OCI-LY7 (cell line): ENCODE measurements at regions not wholly inside any gene's neighbourhood (a gene's known extent, or its start where the extent isn't known, plus 50 kb on each side); places are given as distances from the start of the nearest gene placed in this dataset.
"Not testable (repeated sequence)": the region's sequence is repeated elsewhere in the genome, so short reads cannot be mapped to it uniquely, and the experiment has no call there.

Experiments used
- BruUV-seq: library from RNA; stranded (reverse); fragments of 400-500 nt; replicated peaks from 2 replicates; lab custom pipeline; 2021; lab: Mats Ljungman, UMichigan
- CTCF ChIA-PET: fragments of 300-600 bp; sonication (Branson Sonifier 250); formaldehyde crosslinking; loops from one replicate; lab custom pipeline; 2022; ENCODE audit warnings: antibody characterized with exemption; ENCODE audit not compliant: unreplicated experiment; lab: Charles Lee
- POLR2A ChIA-PET: fragments of 300-600 bp; sonication (Branson Sonifier 250); formaldehyde crosslinking; loops from one replicate; lab custom pipeline; 2022; ENCODE audit warnings: antibody characterized with exemption; lab: Charles Lee
- DNase-seq: peaks from one replicate; pipeline ENCODE4 v3.0.0-alpha.2; 2015; ENCODE audit warnings: low spot score
- H2AFZ ChIP-seq: fragments of 200-600 bp; sonication (generic), shearing (Covaris generic); 2 replicates; pipeline ENCODE4 v1.6.1; 2014; ENCODE audit warnings: mild to moderate bottlenecking, antibody characterized with exemption, low read length, moderate library complexity
- H3K27ac ChIP-seq: fragments of 200-600 bp; sonication (generic); 2 replicates; pipeline ENCODE4 v1.5.1; 2014; ENCODE audit warnings: mixed run types, low read depth, mild to moderate bottlenecking, moderate library complexity, low read length, inconsistent platforms; ENCODE audit not compliant: poor library complexity, severe bottlenecking
- H3K36me3 ChIP-seq: fragments of 200-600 bp; sonication (generic); 2 replicates; pipeline ENCODE4 v1.6.1; 2014; ENCODE audit warnings: mild to moderate bottlenecking, antibody characterized with exemption, low read length, moderate library complexity, mixed read lengths; ENCODE audit not compliant: insufficient read depth
- H3K4me1 ChIP-seq: fragments of 200-600 bp; sonication (generic); 2 replicates; pipeline ENCODE4 v1.5.1; 2014; ENCODE audit warnings: mild to moderate bottlenecking, low read length; ENCODE audit not compliant: insufficient read depth, poor library complexity, severe bottlenecking
- H3K4me2 ChIP-seq: fragments of 200-600 bp; sonication (generic); 2 replicates; pipeline ENCODE4 v1.6.1; 2014; ENCODE audit warnings: mild to moderate bottlenecking, low read length
- H3K4me3 ChIP-seq: fragments of 200-600 bp; sonication (generic); 2 replicates; pipeline ENCODE4 v1.5.1; 2014; ENCODE audit warnings: mild to moderate bottlenecking, low read depth, low read length; ENCODE audit not compliant: poor library complexity, severe bottlenecking
- H3K79me2 ChIP-seq: fragments of 200-600 bp; sonication (generic); 2 replicates; pipeline ENCODE4 v1.6.1; 2016; ENCODE audit warnings: low read depth, mild to moderate bottlenecking, low read length, moderate library complexity, mixed read lengths; ENCODE audit not compliant: insufficient read depth
- H3K9me2 ChIP-seq: fragments of 200-600 bp; sonication (generic); 2 replicates; pipeline ENCODE4 v1.6.1; 2016; ENCODE audit warnings: mild to moderate bottlenecking, low read length, mixed read lengths; ENCODE audit not compliant: insufficient read depth
- H3K9me3 ChIP-seq: fragments of 200-600 bp; sonication (generic); 2 replicates; pipeline ENCODE4 v1.6.1; 2014; ENCODE audit warnings: mild to moderate bottlenecking, mixed run types, low read length, mixed read lengths
- H4K20me1 ChIP-seq: fragments of 200-600 bp; sonication (generic); 2 replicates; pipeline ENCODE4 v1.6.1; 2014; ENCODE audit warnings: mild to moderate bottlenecking, antibody characterized with exemption, low read length, moderate library complexity, mixed read lengths; ENCODE audit not compliant: insufficient read depth
- CTCF ChIP-seq: fragments of 200-600 bp; sonication (generic); conservative IDR thresholded peaks from 2 replicates; pipeline ENCODE4 v1.5.1; 2014; ENCODE audit warnings: mild to moderate bottlenecking, antibody characterized with exemption, low read length, moderate library complexity, mixed read lengths
- EZH2phosphoT487 ChIP-seq: fragments of 200-600 bp; sonication (generic); IDR thresholded peaks from 2 replicates; pipeline ENCODE4 v1.6.1; 2018; ENCODE audit warnings: low read depth, borderline replicate concordance, mild to moderate bottlenecking, mixed run types, antibody characterized with exemption, low read length, moderate library complexity, mixed read lengths
- intact Hi-C: fragments of 100-400 bp; cut with micrococcal nuclease; formaldehyde crosslinking; loops from one replicate; pipeline ENCODE4 v1.10.0; 2022; ENCODE audit not compliant: unreplicated experiment

- no peak overlapping the region for H3K4me3 ChIP-seq
- no peaks in the 10 kb centered on the region for H3K9me2 ChIP-seq
- 0 out of 2 replicates have a peak, but pooled peaks cover 2% of the 10 kb centered on the region for H3K9me3 ChIP-seq
- intact Hi-C loops: no loop called here
- TF ChIP-seq CTCF (no peak), EZH2phosphoT487 (no peak)
- DNase-seq: no peak
- no peak overlapping the region for H2AFZ ChIP-seq
- CTCF ChIA-PET: no interaction called here
- POLR2A ChIA-PET: no interaction called here
- no peak overlapping the region for H3K4me2 ChIP-seq
- BruUV-seq: no TSS peak
- no peaks in the 10 kb centered on the region for H4K20me1 ChIP-seq
- H3K36me3 ChIP-seq: no peaks in the 10 kb centered on the region
- peaks cover 16% of the 10 kb centered on the region for H3K4me1 ChIP-seq
- no peak overlapping the region for H3K27ac ChIP-seq
- H3K79me2 ChIP-seq: no peaks in the 10 kb centered on the region
Observed at GRCh38 chr1:58854576-58854975, 70.7 kb upstream of the JUN start.

GRCh38 chr1:58855274-58856165, 71.7 kb upstream of the JUN start:
- DNase-seq: no peak
- H4K20me1 ChIP-seq: no peaks in the 10 kb centered on the region
- H3K79me2 ChIP-seq: no peaks in the 10 kb centered on the region
- no peak overlapping the region for H3K4me2 ChIP-seq
- H3K27ac ChIP-seq: no peak overlapping the region
- peaks cover 16% of the 10 kb centered on the region for H3K4me1 ChIP-seq
- no peak overlapping the region for H2AFZ ChIP-seq
- H3K9me3 ChIP-seq: 0 out of 2 replicates have a peak, but pooled peaks cover 2% of the 10 kb centered on the region
- TF ChIP-seq EZH2phosphoT487 (no peak), CTCF (no peak)
- H3K4me3 ChIP-seq: no peak overlapping the region
- BruUV-seq: no TSS peak
- no peaks in the 10 kb centered on the region for H3K9me2 ChIP-seq
- CTCF ChIA-PET: no interaction called here
- no peaks in the 10 kb centered on the region for H3K36me3 ChIP-seq
- intact Hi-C loops: no loop called here
- POLR2A ChIA-PET: no interaction called here

- H3K4me3 ChIP-seq, H3K36me3 ChIP-seq, H3K27ac ChIP-seq, H2AFZ ChIP-seq, CTCF ChIA-PET, DNase-seq, H3K4me2 ChIP-seq, POLR2A ChIA-PET, H3K9me2 ChIP-seq, BruUV-seq, H4K20me1 ChIP-seq, H3K9me3 ChIP-seq, intact Hi-C loops, H3K79me2 ChIP-seq: not testable (repeated sequence)
- H3K4me1 ChIP-seq: peaks cover 16% of the 10 kb centered on the region
Observed at GRCh38 chr1:58856281-58856680, 72.4 kb upstream of the JUN start.
